ENCODE measurements at regions not wholly inside any gene's neighbourhood (a gene's known extent, or its start where the extent isn't known, plus 50 kb on each side); places are given as distances from the start of the nearest gene placed in this dataset.

DNA sequence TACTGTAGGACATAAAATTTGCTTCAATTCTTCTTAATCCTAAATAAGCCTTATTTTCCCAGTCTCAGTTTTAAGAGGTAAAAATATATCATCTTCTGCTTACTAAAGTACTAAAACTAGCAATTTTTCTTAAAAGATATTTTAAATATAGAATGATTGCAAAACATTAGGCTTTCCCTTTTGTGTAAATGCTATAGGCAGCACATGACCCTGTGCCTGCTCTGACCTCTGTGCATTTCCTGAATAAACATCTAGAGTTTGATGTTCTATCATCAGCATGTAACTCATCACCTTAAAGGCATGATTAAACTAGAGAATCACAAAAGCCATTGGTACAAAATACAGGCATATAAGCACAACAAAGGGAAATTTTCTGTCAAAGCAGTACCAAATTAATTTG lies 422.7 kb downstream of the TFAP2B start:
- TF ChIP-seq, protein P1, sequence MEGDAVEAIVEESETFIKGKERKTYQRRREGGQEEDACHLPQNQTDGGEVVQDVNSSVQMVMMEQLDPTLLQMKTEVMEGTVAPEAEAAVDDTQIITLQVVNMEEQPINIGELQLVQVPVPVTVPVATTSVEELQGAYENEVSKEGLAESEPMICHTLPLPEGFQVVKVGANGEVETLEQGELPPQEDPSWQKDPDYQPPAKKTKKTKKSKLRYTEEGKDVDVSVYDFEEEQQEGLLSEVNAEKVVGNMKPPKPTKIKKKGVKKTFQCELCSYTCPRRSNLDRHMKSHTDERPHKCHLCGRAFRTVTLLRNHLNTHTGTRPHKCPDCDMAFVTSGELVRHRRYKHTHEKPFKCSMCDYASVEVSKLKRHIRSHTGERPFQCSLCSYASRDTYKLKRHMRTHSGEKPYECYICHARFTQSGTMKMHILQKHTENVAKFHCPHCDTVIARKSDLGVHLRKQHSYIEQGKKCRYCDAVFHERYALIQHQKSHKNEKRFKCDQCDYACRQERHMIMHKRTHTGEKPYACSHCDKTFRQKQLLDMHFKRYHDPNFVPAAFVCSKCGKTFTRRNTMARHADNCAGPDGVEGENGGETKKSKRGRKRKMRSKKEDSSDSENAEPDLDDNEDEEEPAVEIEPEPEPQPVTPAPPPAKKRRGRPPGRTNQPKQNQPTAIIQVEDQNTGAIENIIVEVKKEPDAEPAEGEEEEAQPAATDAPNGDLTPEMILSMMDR (IDR thresholded peaks at IDR 0.05), result no peak
- TF ChIP-seq POLR2AphosphoS5 (IDR thresholded peaks at IDR 0.05) (no peak), EP300 (IDR thresholded peaks at IDR 0.05) (no peak)

All from suprapubic skin (tissue), 4 donors.